ENCODE measurements at regions not wholly inside any gene's neighbourhood (a gene's known extent, or its start where the extent isn't known, plus 50 kb on each side); places are given as distances from the start of the nearest gene placed in this dataset.

DNA sequence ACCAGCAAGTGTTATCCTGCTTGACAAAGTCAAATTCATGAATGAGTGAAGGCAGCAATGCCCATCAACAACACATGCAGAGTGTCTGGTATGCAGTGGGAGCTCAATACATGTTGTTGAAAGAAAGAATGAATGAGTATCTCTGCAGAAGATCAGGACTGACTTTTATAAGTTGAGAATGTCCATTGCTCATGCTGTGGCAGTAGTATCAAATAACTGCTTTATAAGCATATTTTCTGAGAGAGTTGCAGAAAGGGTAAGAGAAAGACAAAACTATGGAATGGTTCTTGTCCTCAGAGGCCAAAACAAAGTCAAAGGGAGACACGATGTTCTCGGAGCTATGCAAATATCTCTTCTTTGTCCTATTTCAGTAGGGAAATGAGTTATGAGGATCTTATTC is 288.7 kb downstream of the LMX1A start:
- no peaks in the 10 kb centered on the region for H3K27me3 ChIP-seq (ENCODE audit: control insufficient read depth, insufficient read depth, low read length)
- ChIA-PET POLR2A (ENCODE audit: unreplicated experiment) (interaction anchor here (0.5 kb wide), 1 partner anchor 297 kb away, joined by 5 read pairs; no protein-coding TSS in a partner anchor), CTCF (no interaction called here)
- dilution Hi-C loops (cut with HindIII; ENCODE audit: low sequenced_read_pairs, unreplicated experiment) (no loop called here), intact Hi-C loops (cut with micrococcal nuclease) (no loop called here), in situ Hi-C loops (cut with MboI; ENCODE audit: low sequenced_read_pairs) (loop anchor here (25.0 kb wide), 2 partner anchors 1531 to 1656 kb away; no protein-coding TSS in a partner anchor)
- H3K79me1 ChIP-seq (ENCODE audit: low read depth in 1 of 2, low read length in 2 of 2), result no peaks in the 10 kb centered on the region
- no peak overlapping the region for H2AFZ ChIP-seq (replicated peaks; ENCODE audit: low read length, poor library complexity)
- H3K4me2 ChIP-seq (ENCODE audit: low read depth, low read length), result no peak overlapping the region
- H4K5ac ChIP-seq (ENCODE audit: low read depth, low read length), result no peak overlapping the region
- no peak for DNase-seq
- no peak overlapping the region for H3K56ac ChIP-seq (ENCODE audit: extremely low read depth, insufficient read depth, low read length)
- TF ChIP-seq RCOR1 (IDR thresholded peaks at IDR 0.05; ENCODE audit: insufficient replicate concordance, low read length) (no peak), MAFK (IDR thresholded peaks at IDR 0.05; ENCODE audit: low read depth, low read length) (peak; percentile 37; the same call in 1 of the 2 replicates)
- H3K23ac ChIP-seq (ENCODE audit: low read depth, low read length), result no peak overlapping the region
- no CpG with 5 or more reads among the region's 2 CpGs for WGBS, 2 experiments (ENCODE audit: extremely low coverage in 2 of 2, insufficient read length in 1 of 2)
- H3K27ac ChIP-seq (ENCODE audit: insufficient read depth, low read length), result no peak overlapping the region
- no peak for ATAC-seq (ENCODE audit: low read depth)
- H3K9me3 ChIP-seq (ENCODE audit: control insufficient read depth, insufficient read depth, low read length), result no peaks in the 10 kb centered on the region
- H4K20me1 ChIP-seq (ENCODE audit: insufficient read depth, low read length), result no peaks in the 10 kb centered on the region
- no peak overlapping the region for H3K9ac ChIP-seq (ENCODE audit: low read depth, low read length)
- H4K8ac ChIP-seq (ENCODE audit: low read depth in 2 of 2, low read length in 2 of 2), result no peak overlapping the region
- no peak overlapping the region for H4K91ac ChIP-seq (ENCODE audit: insufficient read depth, low read depth, low read length)
- no peak overlapping the region for H2AK9ac ChIP-seq (replicated peaks; ENCODE audit: low read depth, low read length, poor library complexity)
- H2BK15ac ChIP-seq (ENCODE audit: low read depth, low read length), result no peak overlapping the region
- no peak overlapping the region for H3K4me3 ChIP-seq (ENCODE audit: insufficient read depth, low read depth, low read length)
- H2AK5ac ChIP-seq (ENCODE audit: low read depth, low read length), result no peak overlapping the region
- H3K4me1 ChIP-seq (ENCODE audit: control insufficient read depth, insufficient read depth, low read length), result no peaks in the 10 kb centered on the region
- H2BK120ac ChIP-seq (ENCODE audit: low read depth, low read length), result no peak overlapping the region
- H2BK20ac ChIP-seq (ENCODE audit: low read depth, low read length), result no peak overlapping the region
- no peak overlapping the region for H3K4ac ChIP-seq (ENCODE audit: low read depth, low read length)
- no TSS peak for BruUV-seq (replicated peaks)
- no peak overlapping the region for H3K18ac ChIP-seq (ENCODE audit: low read depth, low read length)
- H3K36me3 ChIP-seq (ENCODE audit: control insufficient read depth, insufficient read depth, low read length), result no peaks in the 10 kb centered on the region
- no peak overlapping the region for H3K14ac ChIP-seq (replicated peaks; ENCODE audit: low read depth, low read length)
- no peak overlapping the region for H2BK5ac ChIP-seq (ENCODE audit: low read depth, low read length, poor library complexity, severe bottlenecking)
- H3K9me1 ChIP-seq (ENCODE audit: insufficient read depth, low read length), result no peaks in the 10 kb centered on the region

All from IMR-90 (cell line).